ENCODE measurements at regions not wholly inside any gene's neighbourhood (a gene's known extent, or its start where the extent isn't known, plus 50 kb on each side); places are given as distances from the start of the nearest gene placed in this dataset.

- Histone ChIP-seq H3K4me2 (ENCODE audit: low read length, poor library complexity, severe bottlenecking) (no peak overlapping the region), H3K18ac (ENCODE audit: low read depth in 1 of 2, low read length in 2 of 2) (no peak overlapping the region), H2BK120ac (ENCODE audit: low read depth, low read length) (no peak overlapping the region), H3K9ac (ENCODE audit: low read length) (no peak overlapping the region), H3K14ac (ENCODE audit: low read length in 2 of 2) (no peak overlapping the region), H3K27ac (ENCODE audit: low read length, poor library complexity, severe bottlenecking) (no peak overlapping the region), H2AFZ (ENCODE audit: low read depth, low read length) (no peak overlapping the region), H3K27me3 (ENCODE audit: control insufficient read depth in 1 of 2, insufficient read depth in 1 of 2, low read length in 2 of 2) (no peaks in the 10 kb centered on the region), H3K4me3 (ENCODE audit: insufficient read depth in 1 of 2, low read depth in 1 of 2, low read length in 2 of 2) (no peak overlapping the region), H4K91ac (ENCODE audit: low read length) (no peak overlapping the region), H3K4ac (ENCODE audit: low read depth in 1 of 2, low read length in 2 of 2) (no peak overlapping the region), H2BK15ac (ENCODE audit: low read depth, poor library complexity, severe bottlenecking) (no peak overlapping the region), H3K36me3 (ENCODE audit: control insufficient read depth in 1 of 2, insufficient read depth in 2 of 2, low read depth in 1 of 2, low read length in 2 of 2) (no peaks in the 10 kb centered on the region), H3K9me3 (ENCODE audit: control insufficient read depth, low read length) (peaks cover 13% of the 10 kb centered on the region), H4K8ac (ENCODE audit: low read length) (no peak overlapping the region), H2BK5ac (ENCODE audit: low read depth, low read length, poor library complexity, severe bottlenecking) (no peak overlapping the region), H2AK5ac (ENCODE audit: low read length, severe bottlenecking) (no peak overlapping the region), H2BK12ac (ENCODE audit: low read length in 2 of 2) (no peak overlapping the region), H3K79me1 (replicated peaks; ENCODE audit: low read length, poor library complexity, severe bottlenecking) (no peaks in the 10 kb centered on the region), H3K23ac (ENCODE audit: low read length in 2 of 2) (no peak overlapping the region), H3K4me1 (ENCODE audit: control insufficient read depth, insufficient read depth, low read depth, low read length) (no peaks in the 10 kb centered on the region)
- no peak for DNase-seq
- WGBS, result 91% methylated on average over 2 of the region's 4 CpGs
Observed at GRCh38 chr5:12652201-12652600, 748.0 kb upstream of the CTNND2 start.

- H3K4me1 ChIP-seq (ENCODE audit: control insufficient read depth, insufficient read depth, low read depth, low read length), result no peaks in the 10 kb centered on the region
Observed at GRCh38 chr5:12648558-12648957, 744.3 kb upstream of the CTNND2 start.

GRCh38 chr5:12647613-12648012 lies 743.4 kb upstream of the CTNND2 start:
- no peak overlapping the region for H2AK5ac ChIP-seq (ENCODE audit: low read length, severe bottlenecking)
- H2BK120ac ChIP-seq (ENCODE audit: low read depth, low read length), result no peak overlapping the region
- no peak overlapping the region for H3K14ac ChIP-seq (ENCODE audit: low read length in 2 of 2)
- H4K91ac ChIP-seq (ENCODE audit: low read length), result no peak overlapping the region
- H3K9me3 ChIP-seq (ENCODE audit: control insufficient read depth, low read length), result peaks cover 7% of the 10 kb centered on the region
- no peaks in the 10 kb centered on the region for H3K4me1 ChIP-seq (ENCODE audit: control insufficient read depth, insufficient read depth, low read depth, low read length)
- no peaks in the 10 kb centered on the region for H3K27me3 ChIP-seq (ENCODE audit: control insufficient read depth in 1 of 2, insufficient read depth in 1 of 2, low read length in 2 of 2)
- no peak overlapping the region for H3K9ac ChIP-seq (ENCODE audit: low read length)
- no peak overlapping the region for H3K4me3 ChIP-seq (ENCODE audit: insufficient read depth in 1 of 2, low read depth in 1 of 2, low read length in 2 of 2)
- no peaks in the 10 kb centered on the region for H3K79me1 ChIP-seq (replicated peaks; ENCODE audit: low read length, poor library complexity, severe bottlenecking)
- no peak overlapping the region for H4K8ac ChIP-seq (ENCODE audit: low read length)
- no peak overlapping the region for H2BK5ac ChIP-seq (ENCODE audit: low read depth, low read length, poor library complexity, severe bottlenecking)
- H2BK15ac ChIP-seq (ENCODE audit: low read depth, poor library complexity, severe bottlenecking), result no peak overlapping the region
- H3K23ac ChIP-seq (ENCODE audit: low read length in 2 of 2), result no peak overlapping the region
- DNase-seq, result no peak
- no peak overlapping the region for H3K4ac ChIP-seq (ENCODE audit: low read depth in 1 of 2, low read length in 2 of 2)
- no peak overlapping the region for H3K27ac ChIP-seq (ENCODE audit: low read length, poor library complexity, severe bottlenecking)
- no peak overlapping the region for H2BK12ac ChIP-seq (ENCODE audit: low read length in 2 of 2)
- no peak overlapping the region for H3K4me2 ChIP-seq (ENCODE audit: low read length, poor library complexity, severe bottlenecking)
- no peak overlapping the region for H2AFZ ChIP-seq (ENCODE audit: low read depth, low read length)
- no peaks in the 10 kb centered on the region for H3K36me3 ChIP-seq (ENCODE audit: control insufficient read depth in 1 of 2, insufficient read depth in 2 of 2, low read depth in 1 of 2, low read length in 2 of 2)
- H3K18ac ChIP-seq (ENCODE audit: low read depth in 1 of 2, low read length in 2 of 2), result no peak overlapping the region
- 75% methylated on average over 4 of the region's 4 CpGs for WGBS

More at GRCh38 chr5:12648558-12648957, 744.3 kb upstream of the CTNND2 start:
- no peaks in the 10 kb centered on the region for H3K27me3 ChIP-seq (ENCODE audit: control insufficient read depth in 1 of 2, insufficient read depth in 1 of 2, low read length in 2 of 2)
- H3K36me3 ChIP-seq (ENCODE audit: control insufficient read depth in 1 of 2, insufficient read depth in 2 of 2, low read depth in 1 of 2, low read length in 2 of 2), result no peaks in the 10 kb centered on the region
- H2AFZ ChIP-seq (ENCODE audit: low read depth, low read length), result no peak overlapping the region
- no peak for DNase-seq
- H3K14ac ChIP-seq (ENCODE audit: low read length in 2 of 2), result no peak overlapping the region
- H2BK12ac ChIP-seq (ENCODE audit: low read length in 2 of 2), result no peak overlapping the region
- no peak overlapping the region for H3K18ac ChIP-seq (ENCODE audit: low read depth in 1 of 2, low read length in 2 of 2)
- no peak overlapping the region for H3K9ac ChIP-seq (ENCODE audit: low read length)
- no peak overlapping the region for H2AK5ac ChIP-seq (ENCODE audit: low read length, severe bottlenecking)
- H3K27ac ChIP-seq (ENCODE audit: low read length, poor library complexity, severe bottlenecking), result no peak overlapping the region
- no peak overlapping the region for H4K8ac ChIP-seq (ENCODE audit: low read length)
- no peak overlapping the region for H3K4ac ChIP-seq (ENCODE audit: low read depth in 1 of 2, low read length in 2 of 2)
- H3K23ac ChIP-seq (ENCODE audit: low read length in 2 of 2), result no peak overlapping the region
- no peak overlapping the region for H3K4me2 ChIP-seq (ENCODE audit: low read length, poor library complexity, severe bottlenecking)
- no peak overlapping the region for H3K4me3 ChIP-seq (ENCODE audit: insufficient read depth in 1 of 2, low read depth in 1 of 2, low read length in 2 of 2)
- peaks cover 7% of the 10 kb centered on the region for H3K9me3 ChIP-seq (ENCODE audit: control insufficient read depth, low read length)
- H3K79me1 ChIP-seq (replicated peaks; ENCODE audit: low read length, poor library complexity, severe bottlenecking), result no peaks in the 10 kb centered on the region
- H2BK15ac ChIP-seq (ENCODE audit: low read depth, poor library complexity, severe bottlenecking), result no peak overlapping the region
- H2BK5ac ChIP-seq (ENCODE audit: low read depth, low read length, poor library complexity, severe bottlenecking), result no peak overlapping the region
- H2BK120ac ChIP-seq (ENCODE audit: low read depth, low read length), result no peak overlapping the region
- 19% methylated on average over 1 of the region's 1 CpG for WGBS
- H4K91ac ChIP-seq (ENCODE audit: low read length), result no peak overlapping the region

GRCh38 chr5:12645582-12645981 lies 741.3 kb upstream of the CTNND2 start:
- Histone ChIP-seq H3K79me1 (replicated peaks; ENCODE audit: low read length, poor library complexity, severe bottlenecking) (no peaks in the 10 kb centered on the region), H3K4me1 (ENCODE audit: control insufficient read depth, insufficient read depth, low read depth, low read length) (no peaks in the 10 kb centered on the region), H3K4me3 (ENCODE audit: insufficient read depth in 1 of 2, low read depth in 1 of 2, low read length in 2 of 2) (no peak overlapping the region), H4K8ac (ENCODE audit: low read length) (no peak overlapping the region), H2AK5ac (ENCODE audit: low read length, severe bottlenecking) (no peak overlapping the region), H2AFZ (ENCODE audit: low read depth, low read length) (no peak overlapping the region), H2BK15ac (ENCODE audit: low read depth, poor library complexity, severe bottlenecking) (no peak overlapping the region), H3K9me3 (ENCODE audit: control insufficient read depth, low read length) (peaks cover 4% of the 10 kb centered on the region), H3K18ac (ENCODE audit: low read depth in 1 of 2, low read length in 2 of 2) (no peak overlapping the region), H3K27me3 (ENCODE audit: control insufficient read depth in 1 of 2, insufficient read depth in 1 of 2, low read length in 2 of 2) (no peaks in the 10 kb centered on the region), H2BK5ac (ENCODE audit: low read depth, low read length, poor library complexity, severe bottlenecking) (no peak overlapping the region), H3K4me2 (ENCODE audit: low read length, poor library complexity, severe bottlenecking) (no peak overlapping the region), H3K9ac (ENCODE audit: low read length) (no peak overlapping the region), H3K36me3 (ENCODE audit: control insufficient read depth in 1 of 2, insufficient read depth in 2 of 2, low read depth in 1 of 2, low read length in 2 of 2) (no peaks in the 10 kb centered on the region), H2BK120ac (ENCODE audit: low read depth, low read length) (no peak overlapping the region), H3K27ac (ENCODE audit: low read length, poor library complexity, severe bottlenecking) (no peak overlapping the region), H3K23ac (ENCODE audit: low read length in 2 of 2) (no peak overlapping the region), H3K4ac (ENCODE audit: low read depth in 1 of 2, low read length in 2 of 2) (no peak overlapping the region), H4K91ac (ENCODE audit: low read length) (no peak overlapping the region), H2BK12ac (ENCODE audit: low read length in 2 of 2) (no peak overlapping the region), H3K14ac (ENCODE audit: low read length in 2 of 2) (no peak overlapping the region)
- DNase-seq, result no peak

Data from mesenchymal stem cell (in vitro differentiated cells and primary cell).